Stimulated activated CD4-positive, alpha-beta T cell treated with anti-CD3 and anti-CD28 coated beads, Interleukin-1b, Interleukin-23, amount 100 ng/mL, for 24 hours (primary cell): ENCODE measurements at regions not wholly inside any gene's neighbourhood (a gene's known extent, or its start where the extent isn't known, plus 50 kb on each side); places are given as distances from the start of the nearest gene placed in this dataset.
"Not testable (repeated sequence)": the region's sequence is repeated elsewhere in the genome, so short reads cannot be mapped to it uniquely, and the experiment has no call there.

Experiments used
- DNase-seq, 4 experiments: peaks; one replicate each; pipeline ENCODE4 v3.0.0-alpha.2; 2020; ENCODE audit warnings: low read depth in 4 of 4, low spot score in 1 of 4

GRCh38 chr9:75718677-75719076, 171.8 kb upstream of the PCSK5 start:
- no peak for DNase-seq

- no peak for DNase-seq
Measured at GRCh38 chr9:75728391-75728790, 162.1 kb upstream of the PCSK5 start.

GRCh38 chr9:75734802-75735201, 155.7 kb upstream of the PCSK5 start:
- DNase-seq: no peak

GRCh38 chr9:75739884-75740611, 150.4 kb upstream of the PCSK5 start:
- DNase-seq: no peak

- DNase-seq: no peak
Measured at GRCh38 chr9:75743855-75744254, 146.6 kb upstream of the PCSK5 start.

GRCh38 chr9:75754080-75754479, 136.4 kb upstream of the PCSK5 start:
- DNase-seq: no peak

- no peak for DNase-seq
Measured at GRCh38 chr9:75775166-75775565, 115.3 kb upstream of the PCSK5 start.

GRCh38 chr9:75775966-75776691, 114.3 kb upstream of the PCSK5 start:
- DNase-seq: no peak

- no peak for DNase-seq
Measured at GRCh38 chr9:75780185-75780584, 110.3 kb upstream of the PCSK5 start.

GRCh38 chr9:75788006-75788634, 102.4 kb upstream of the PCSK5 start:
- no peak for DNase-seq

GRCh38 chr9:75797085-75797580, 93.3 kb upstream of the PCSK5 start:
- no peak for DNase-seq

- no peak for DNase-seq
Measured at GRCh38 chr9:75798505-75798904, 92.0 kb upstream of the PCSK5 start.

- no peak for DNase-seq
Measured at GRCh38 chr9:75803130-75803529, 87.3 kb upstream of the PCSK5 start.

- no peak for DNase-seq
Measured at GRCh38 chr9:75810063-75810462, 80.4 kb upstream of the PCSK5 start.

GRCh38 chr9:75811692-75812091, 78.8 kb upstream of the PCSK5 start:
- DNase-seq: no peak

GRCh38 chr9:75812141-75812540, 78.3 kb upstream of the PCSK5 start:
- DNase-seq: no peak

- DNase-seq: no peak
Measured at GRCh38 chr9:75814667-75815066, 75.8 kb upstream of the PCSK5 start.

- not testable (repeated sequence) for DNase-seq
Measured at GRCh38 chr9:75820471-75821115, 69.9 kb upstream of the PCSK5 start.

- no peak for DNase-seq
Measured at GRCh38 chr9:75823151-75823550, 67.3 kb upstream of the PCSK5 start.

- no peak for DNase-seq
Measured at GRCh38 chr9:75824816-75825568, 65.5 kb upstream of the PCSK5 start.

- no peak for DNase-seq
Measured at GRCh38 chr9:75826314-75826713, 64.2 kb upstream of the PCSK5 start.
